SK-N-SH (cell line): ENCODE measurements at regions not wholly inside any gene's neighbourhood (a gene's known extent, or its start where the extent isn't known, plus 50 kb on each side); places are given as distances from the start of the nearest gene placed in this dataset.
"Not testable (repeated sequence)": the region's sequence is repeated elsewhere in the genome, so short reads cannot be mapped to it uniquely, and the experiment has no call there.

Experiments used
- NRF1 ChIP-seq: IDR thresholded peaks from 2 replicates; pipeline ENCODE4 v1.6.1; 2012; ENCODE audit warnings: low read depth, mild to moderate bottlenecking, low read length
- TF ChIP-seq, protein P1 (sequence below): fragments of 200-600 bp; sonication (generic); IDR thresholded peaks from 2 replicates; pipeline ENCODE4 v1.6.1; 2017; ENCODE audit warnings: antibody characterized with exemption, mild to moderate bottlenecking, moderate library complexity

GRCh38 chr4:74509363-74509762, 64.4 kb downstream of the AREG start:
- TF ChIP-seq, protein P1, sequence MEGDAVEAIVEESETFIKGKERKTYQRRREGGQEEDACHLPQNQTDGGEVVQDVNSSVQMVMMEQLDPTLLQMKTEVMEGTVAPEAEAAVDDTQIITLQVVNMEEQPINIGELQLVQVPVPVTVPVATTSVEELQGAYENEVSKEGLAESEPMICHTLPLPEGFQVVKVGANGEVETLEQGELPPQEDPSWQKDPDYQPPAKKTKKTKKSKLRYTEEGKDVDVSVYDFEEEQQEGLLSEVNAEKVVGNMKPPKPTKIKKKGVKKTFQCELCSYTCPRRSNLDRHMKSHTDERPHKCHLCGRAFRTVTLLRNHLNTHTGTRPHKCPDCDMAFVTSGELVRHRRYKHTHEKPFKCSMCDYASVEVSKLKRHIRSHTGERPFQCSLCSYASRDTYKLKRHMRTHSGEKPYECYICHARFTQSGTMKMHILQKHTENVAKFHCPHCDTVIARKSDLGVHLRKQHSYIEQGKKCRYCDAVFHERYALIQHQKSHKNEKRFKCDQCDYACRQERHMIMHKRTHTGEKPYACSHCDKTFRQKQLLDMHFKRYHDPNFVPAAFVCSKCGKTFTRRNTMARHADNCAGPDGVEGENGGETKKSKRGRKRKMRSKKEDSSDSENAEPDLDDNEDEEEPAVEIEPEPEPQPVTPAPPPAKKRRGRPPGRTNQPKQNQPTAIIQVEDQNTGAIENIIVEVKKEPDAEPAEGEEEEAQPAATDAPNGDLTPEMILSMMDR = not testable (repeated sequence)
- TF ChIP-seq NRF1 = not testable (repeated sequence)
